Endothelial cell of umbilical vein (primary cell): ENCODE measurements at regions not wholly inside any gene's neighbourhood (a gene's known extent, or its start where the extent isn't known, plus 50 kb on each side); places are given as distances from the start of the nearest gene placed in this dataset.

Experiments used
- CTCF ChIP-seq, 2 donors: IDR thresholded peaks; 1 replicate in 1 of 2; 2 replicates in 1 of 2; pipeline ENCODE4 v1.5.1; 2011; ENCODE audit warnings: low read length in 2 of 2, mild to moderate bottlenecking in 2 of 2, moderate library complexity in 2 of 2, control low read depth in 1 of 2, inconsistent platforms in 1 of 2, low read depth in 1 of 2; ENCODE audit not compliant: insufficient read depth in 1 of 2; ENCODE audit errors: extremely low read depth in 1 of 2
- EZH2 ChIP-seq: IDR thresholded peaks from 2 replicates; pipeline ENCODE4 v1.6.1; 2012; ENCODE audit warnings: borderline replicate concordance, low read depth, mild to moderate bottlenecking, moderate library complexity, low read length, inconsistent platforms; ENCODE audit not compliant: severe bottlenecking
- JUN ChIP-seq: IDR thresholded peaks from 2 replicates; pipeline ENCODE4 v1.6.1; 2011; ENCODE audit warnings: borderline replicate concordance, low read depth; ENCODE audit not compliant: insufficient read length, insufficient read depth
- MYC ChIP-seq: IDR thresholded peaks from one replicate; pipeline ENCODE4 v1.6.1; 2011; ENCODE audit warnings: mild to moderate bottlenecking, low read depth, low read length
- POLR2A ChIP-seq: IDR thresholded peaks from 2 replicates; pipeline ENCODE4 v1.6.1; 2012; ENCODE audit warnings: low read depth, mild to moderate bottlenecking, control low read depth, low read length
- POLR2AphosphoS5 ChIP-seq: IDR thresholded peaks from 2 replicates; pipeline ENCODE4 v1.6.1; 2012; ENCODE audit warnings: low read depth, mild to moderate bottlenecking, control low read depth, low read length, moderate library complexity; ENCODE audit not compliant: insufficient read depth

GRCh38 chr11:37841016-37841415 lies 1243.0 kb upstream of the RAG2 start:
- TF ChIP-seq CTCF (IDR thresholded peaks at IDR 0.05; ENCODE audit: extremely low read depth in 1 of 2, insufficient read depth in 1 of 2, low read depth in 1 of 2, low read length in 2 of 2) = no peak
- TF ChIP-seq POLR2A = no peak
- no peak for TF ChIP-seq JUN
- no peak for TF ChIP-seq POLR2AphosphoS5
- no peak for TF ChIP-seq MYC
- no peak for TF ChIP-seq EZH2
